ENCODE measurements at regions not wholly inside any gene's neighbourhood (a gene's known extent, or its start where the extent isn't known, plus 50 kb on each side); places are given as distances from the start of the nearest gene placed in this dataset.

DNA sequence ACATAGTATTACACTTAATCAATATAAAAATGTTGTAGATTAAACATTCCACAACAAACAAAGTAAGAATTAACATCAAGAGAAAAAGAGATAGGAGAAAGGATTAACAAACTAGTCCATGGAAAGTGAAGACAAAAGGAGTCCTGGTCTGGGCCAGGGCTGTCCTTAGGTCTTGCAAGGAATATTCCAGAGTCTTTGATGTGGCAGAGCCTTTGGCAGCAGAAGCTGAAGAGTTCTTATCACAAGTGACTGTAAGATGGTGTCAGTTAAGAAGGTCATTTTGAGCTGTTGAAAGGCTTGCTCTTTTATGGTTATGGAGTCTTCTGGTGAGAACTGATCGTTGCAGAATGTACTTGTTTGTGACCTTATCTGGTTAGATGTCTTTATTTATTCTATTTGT lies 127.7 kb upstream of the LRRTM4 start:
- TF ChIP-seq, protein P1, sequence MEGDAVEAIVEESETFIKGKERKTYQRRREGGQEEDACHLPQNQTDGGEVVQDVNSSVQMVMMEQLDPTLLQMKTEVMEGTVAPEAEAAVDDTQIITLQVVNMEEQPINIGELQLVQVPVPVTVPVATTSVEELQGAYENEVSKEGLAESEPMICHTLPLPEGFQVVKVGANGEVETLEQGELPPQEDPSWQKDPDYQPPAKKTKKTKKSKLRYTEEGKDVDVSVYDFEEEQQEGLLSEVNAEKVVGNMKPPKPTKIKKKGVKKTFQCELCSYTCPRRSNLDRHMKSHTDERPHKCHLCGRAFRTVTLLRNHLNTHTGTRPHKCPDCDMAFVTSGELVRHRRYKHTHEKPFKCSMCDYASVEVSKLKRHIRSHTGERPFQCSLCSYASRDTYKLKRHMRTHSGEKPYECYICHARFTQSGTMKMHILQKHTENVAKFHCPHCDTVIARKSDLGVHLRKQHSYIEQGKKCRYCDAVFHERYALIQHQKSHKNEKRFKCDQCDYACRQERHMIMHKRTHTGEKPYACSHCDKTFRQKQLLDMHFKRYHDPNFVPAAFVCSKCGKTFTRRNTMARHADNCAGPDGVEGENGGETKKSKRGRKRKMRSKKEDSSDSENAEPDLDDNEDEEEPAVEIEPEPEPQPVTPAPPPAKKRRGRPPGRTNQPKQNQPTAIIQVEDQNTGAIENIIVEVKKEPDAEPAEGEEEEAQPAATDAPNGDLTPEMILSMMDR (conservative IDR thresholded peaks at IDR 0.05) = no peak
- TF ChIP-seq EZH2 (IDR thresholded peaks at IDR 0.05; ENCODE audit: low read depth) = no peak

Data from PC-9 (cell line).